K562 (cell line): ENCODE measurements at regions not wholly inside any gene's neighbourhood (a gene's known extent, or its start where the extent isn't known, plus 50 kb on each side); places are given as distances from the start of the nearest gene placed in this dataset.

Experiments used
- ATAC-seq: fragments of 200-7000 bp; cut with Tn5 transposase; 3 replicates; pipeline ENCODE4 v1.9.1; 2020; ENCODE audit warnings: moderate library complexity
- BruUV-seq: library from RNA; stranded (reverse); fragments of 400-500 nt; replicated peaks from 2 replicates; lab custom pipeline; 2021; lab: Mats Ljungman, UMichigan
- CTCF ChIA-PET: fragments of 300-600 bp; formaldehyde crosslinking; extraction: SDS; loops from one replicate; lab custom pipeline; 2021; ENCODE audit warnings: low intra/inter-chr PET ratio; lab: Yijun Ruan, JAX
- POLR2A ChIA-PET: fragments of 300-600, 350-650 bp; sonication (Branson Sonifier 250); formaldehyde crosslinking; extraction: SDS; loops from one replicate; lab custom pipeline; 2021; ENCODE audit warnings: antibody characterized with exemption, inconsistent platforms; lab: Yijun Ruan, JAX
- DNase-seq, 4 experiments: peaks; one replicate each; pipeline versions ENCODE4 v3.0.0 to v3.0.0-alpha.2; 2011 to 2018; ENCODE audit warnings: low spot score in 3 of 4, mixed read lengths in 3 of 4; ENCODE audit errors: extremely low read depth in 1 of 4
- FAIRE-seq: peaks from 2 replicates; lab custom pipeline; 2011; peaks lifted over from hg19 to GRCh38; lab: Jason Lieb, UNC
- H2AFZ ChIP-seq: 2 replicates; pipeline ENCODE4 v1.6.0; 2011; ENCODE audit warnings: low read depth, low read length, control low read depth, inconsistent platforms
- H3K27ac ChIP-seq: fragments of 200-600 bp; 3 replicates; pipeline ENCODE4 v1.8.0; 2011; ENCODE audit warnings: low read depth, mild to moderate bottlenecking, control low read depth, inconsistent platforms, low read length, moderate library complexity, mixed read lengths; ENCODE audit errors: extremely low read depth
- H3K27me3 ChIP-seq, 2 experiments: fragments of 300-600 bp in 1 of 2; 2 replicates in 1 of 2; 3 replicates in 1 of 2; pipeline versions ENCODE4 v1.6.0 to v1.8.0; 2011; ENCODE audit warnings: inconsistent platforms in 2 of 2, low read length in 2 of 2, mild to moderate bottlenecking in 1 of 2, mixed read lengths in 1 of 2, moderate library complexity in 1 of 2; ENCODE audit not compliant: control insufficient read depth in 2 of 2, insufficient read depth in 2 of 2
- H3K36me3 ChIP-seq: fragments of 300-600 bp; 3 replicates; pipeline ENCODE4 v1.8.0; 2011; ENCODE audit warnings: mild to moderate bottlenecking, low read length, inconsistent platforms; ENCODE audit not compliant: control insufficient read depth, insufficient read depth
- H3K4me1 ChIP-seq, 2 experiments: fragments of 200-600 bp in 1 of 2; replicated peaks in 1 of 2; 2 replicates in 1 of 2; 3 replicates in 1 of 2; pipeline versions ENCODE4 v1.5.1 to v1.8.0; 2011; ENCODE audit warnings: inconsistent platforms in 2 of 2, low read length in 2 of 2, mild to moderate bottlenecking in 1 of 2, mixed read lengths in 1 of 2, moderate library complexity in 1 of 2; ENCODE audit not compliant: control insufficient read depth in 2 of 2, insufficient read depth in 2 of 2
- H3K4me2 ChIP-seq: 2 replicates; pipeline ENCODE4 v1.6.1; 2011; ENCODE audit warnings: low read length, control low read depth, inconsistent platforms, mixed read lengths; ENCODE audit not compliant: insufficient read depth
- H3K4me3 ChIP-seq: fragments of 200-600 bp; sonication (generic), shearing (Covaris generic); 2 replicates; pipeline ENCODE4 v1.5.1; 2016; ENCODE audit warnings: control low read depth, inconsistent platforms
- H3K79me2 ChIP-seq: fragments of 200-600 bp; 3 replicates; pipeline ENCODE4 v1.8.0; 2011; ENCODE audit warnings: low read length, inconsistent platforms; ENCODE audit not compliant: control insufficient read depth, insufficient read depth
- H3K9ac ChIP-seq, 2 experiments: 2 replicates each; pipeline versions ENCODE4 v1.6.0 to v1.6.1; 2011; ENCODE audit warnings: low read depth in 2 of 2, low read length in 2 of 2, control low read depth in 1 of 2, inconsistent platforms in 1 of 2, mild to moderate bottlenecking in 1 of 2, mixed read lengths in 1 of 2; ENCODE audit not compliant: insufficient read depth in 1 of 2
- H3K9me1 ChIP-seq: one replicate; pipeline ENCODE4 v1.6.0; 2011; ENCODE audit warnings: inconsistent platforms, mild to moderate bottlenecking, low read length, moderate library complexity; ENCODE audit not compliant: control insufficient read depth, insufficient read depth
- H3K9me3 ChIP-seq: replicated peaks from 2 replicates; pipeline ENCODE4 v1.5.1; 2011; ENCODE audit warnings: low read depth, low read length, inconsistent platforms; ENCODE audit not compliant: control insufficient read depth, insufficient read depth
- H4K20me1 ChIP-seq: replicated peaks from 2 replicates; pipeline ENCODE4 v1.6.1; 2011; ENCODE audit warnings: low read length, inconsistent platforms, mixed read lengths; ENCODE audit not compliant: control insufficient read depth, insufficient read depth
- ATF1 ChIP-seq, 2 experiments: fragments of 450-650 bp in 1 of 2; IDR thresholded peaks; 2 replicates each; pipeline ENCODE4 v1.6.1; 2016; ENCODE audit warnings: missing compliant biosample characterization in 1 of 2, missing genetic modification characterization in 1 of 2
- CBX3 ChIP-seq, 2 experiments: IDR thresholded peaks; 1 replicate in 1 of 2; 2 replicates in 1 of 2; pipeline ENCODE4 v1.6.1; 2012; ENCODE audit warnings: inconsistent platforms in 2 of 2, low read length in 2 of 2, borderline replicate concordance in 1 of 2, control low read depth in 1 of 2
- CBX5 ChIP-seq: IDR thresholded peaks from 2 replicates; pipeline ENCODE4 v1.6.1; 2014; ENCODE audit warnings: low read depth, borderline replicate concordance
- CC2D1A ChIP-seq: fragments of 450-650 bp; IDR thresholded peaks from 2 replicates; pipeline ENCODE4 v1.6.1; 2017; ENCODE audit warnings: mild to moderate bottlenecking
- ETS2 ChIP-seq: IDR thresholded peaks from 2 replicates; pipeline ENCODE4 v1.6.1; 2016; ENCODE audit warnings: borderline replicate concordance, missing genetic modification characterization, mild to moderate bottlenecking, moderate library complexity, missing compliant biosample characterization; ENCODE audit not compliant: poor library complexity, severe bottlenecking
- HNRNPUL1 ChIP-seq: fragments of 200-400 bp; formaldehyde crosslinking; IDR thresholded peaks from 2 replicates; pipeline ENCODE4 v1.6.1; 2017; ENCODE audit warnings: low read length
- MEIS2 ChIP-seq: fragments of 450-650 bp; IDR thresholded peaks from 2 replicates; pipeline ENCODE4 v1.6.1; 2014; ENCODE audit warnings: mild to moderate bottlenecking; ENCODE audit not compliant: partially characterized antibody
- RBM17 ChIP-seq: fragments of 200-400 bp; formaldehyde crosslinking; IDR thresholded peaks from 2 replicates; pipeline ENCODE4 v1.6.1; 2017; ENCODE audit warnings: low read depth, mild to moderate bottlenecking, low read length, borderline replicate concordance
- ZNF121 ChIP-seq: sonication (generic); formaldehyde crosslinking; conservative IDR thresholded peaks from 2 replicates; pipeline ENCODE4 v1.8.0; 2022; ENCODE audit warnings: missing genetic modification reagents
- ZNF253 ChIP-seq: fragments of 250-450 bp; sonication (Bioruptor Pico); conservative IDR thresholded peaks from 2 replicates; pipeline ENCODE4 v1.6.1; 2021; ENCODE audit warnings: mild to moderate bottlenecking
- ZNF282 ChIP-seq: sonication (generic); formaldehyde crosslinking; IDR thresholded peaks from 2 replicates; pipeline ENCODE4 v1.8.1; 2023; ENCODE audit warnings: missing genetic modification reagents
- ZNF699 ChIP-seq: fragments of 250-450 bp; sonication (Bioruptor Pico); IDR thresholded peaks from 2 replicates; pipeline ENCODE4 v1.8.0; 2021; ENCODE audit warnings: mild to moderate bottlenecking, moderate library complexity; ENCODE audit not compliant: insufficient replicate concordance
- WGBS: fragments of 100-300 bp; shearing (Covaris generic); methylation state at CpG from one replicate; pipeline ENCODE4 v1.1.6; 2016; ENCODE audit warnings: low coverage, mixed read lengths; ENCODE audit not compliant: insufficient coverage; ENCODE audit errors: missing lambda C conversion rate; 5-methylcytosine and 5-hydroxymethylcytosine counted together
- in situ Hi-C: fragments of 300-500 bp; cut with MboI; formaldehyde crosslinking; loops from 4 replicates; pipeline ENCODE4 v1.15.0; 2018; ENCODE audit warnings: inconsistent platforms, mixed read lengths
- intact Hi-C: fragments of 100-400 bp; cut with micrococcal nuclease; formaldehyde crosslinking; loops from 2 replicates; pipeline ENCODE4 v1.14.2; 2022
- TF ChIP-seq, protein P1 (sequence below): IDR thresholded peaks from 3 replicates; pipeline ENCODE4 v1.6.1; 2011; ENCODE audit warnings: borderline replicate concordance, mild to moderate bottlenecking, moderate library complexity; ENCODE audit not compliant: insufficient read length; ENCODE audit errors: extremely low read depth
- TF ChIP-seq, protein P2 (sequence below): IDR thresholded peaks from 2 replicates; pipeline ENCODE4 v1.6.1; 2011; ENCODE audit not compliant: insufficient read length; ENCODE audit errors: extremely low read depth
- TF ChIP-seq, protein P3 (sequence below): fragments of 250-450 bp; sonication (Bioruptor Pico); IDR thresholded peaks from 2 replicates; pipeline ENCODE4 v1.5.0; 2021; ENCODE audit warnings: mild to moderate bottlenecking, borderline replicate concordance
- TF ChIP-seq, protein P4 (sequence below): fragments of 450-650 bp; formaldehyde crosslinking; IDR thresholded peaks from 2 replicates; pipeline ENCODE4 v1.4.0; 2020; ENCODE audit warnings: mild to moderate bottlenecking, moderate library complexity

DNA sequence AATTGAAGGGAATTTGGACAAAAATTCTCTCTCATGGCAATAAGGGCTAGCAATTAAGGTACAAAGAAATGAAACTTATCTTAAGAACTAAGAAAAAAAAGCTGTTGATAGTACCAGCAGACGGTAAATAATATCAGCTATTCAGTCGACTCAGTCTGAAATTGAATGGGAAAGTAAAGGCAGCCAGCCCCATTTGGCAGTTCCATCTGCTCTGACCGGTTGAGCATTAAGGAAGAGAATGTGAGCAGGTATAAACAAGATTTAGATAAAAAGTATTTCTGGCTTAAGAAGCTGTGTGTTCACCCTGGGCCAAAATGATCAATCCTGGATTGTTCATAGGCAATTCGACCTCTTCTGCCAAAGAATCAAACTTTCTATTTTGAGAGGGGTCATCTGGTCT is 154.6 kb upstream of the NPVF start:
- Histone ChIP-seq H3K9me3 (no peaks in the 10 kb centered on the region), H3K36me3 (no peaks in the 10 kb centered on the region), H4K20me1 (no peaks in the 10 kb centered on the region), H3K9me1 (no peaks in the 10 kb centered on the region), H3K4me1 (no peaks in the 10 kb centered on the region), H3K27ac (no peak overlapping the region), H2AFZ (no peak overlapping the region), H3K27me3 (peaks cover 5 to 17% of the 10 kb centered on the region in 2 experiments; a peak in 4 of 5 replicates), H3K4me2 (no peak overlapping the region), H3K9ac (no peak overlapping the region), H3K79me2 (no peaks in the 10 kb centered on the region), H3K4me3 (no peak overlapping the region)
- in situ Hi-C loops, result loop anchor here (25.0 kb wide), 1 partner anchor 454 kb away; no protein-coding TSS in a partner anchor
- intact Hi-C loops, result no loop called here
- WGBS, result 0% methylated on average over 4 of the region's 4 CpGs
- FAIRE-seq (no peak), ATAC-seq (no peak), DNase-seq (no peak)
- POLR2A ChIA-PET, result interaction anchor here (0.9 kb wide), 1 partner anchor 28 kb away, joined by 3 read pairs; no protein-coding TSS in a partner anchor
- BruUV-seq, result no TSS peak
- CTCF ChIA-PET, result interaction anchor here (0.7 kb wide), 1 partner anchor 202 kb away, joined by 3 read pairs; a partner anchor contains a TSS
- TF ChIP-seq, protein P1, sequence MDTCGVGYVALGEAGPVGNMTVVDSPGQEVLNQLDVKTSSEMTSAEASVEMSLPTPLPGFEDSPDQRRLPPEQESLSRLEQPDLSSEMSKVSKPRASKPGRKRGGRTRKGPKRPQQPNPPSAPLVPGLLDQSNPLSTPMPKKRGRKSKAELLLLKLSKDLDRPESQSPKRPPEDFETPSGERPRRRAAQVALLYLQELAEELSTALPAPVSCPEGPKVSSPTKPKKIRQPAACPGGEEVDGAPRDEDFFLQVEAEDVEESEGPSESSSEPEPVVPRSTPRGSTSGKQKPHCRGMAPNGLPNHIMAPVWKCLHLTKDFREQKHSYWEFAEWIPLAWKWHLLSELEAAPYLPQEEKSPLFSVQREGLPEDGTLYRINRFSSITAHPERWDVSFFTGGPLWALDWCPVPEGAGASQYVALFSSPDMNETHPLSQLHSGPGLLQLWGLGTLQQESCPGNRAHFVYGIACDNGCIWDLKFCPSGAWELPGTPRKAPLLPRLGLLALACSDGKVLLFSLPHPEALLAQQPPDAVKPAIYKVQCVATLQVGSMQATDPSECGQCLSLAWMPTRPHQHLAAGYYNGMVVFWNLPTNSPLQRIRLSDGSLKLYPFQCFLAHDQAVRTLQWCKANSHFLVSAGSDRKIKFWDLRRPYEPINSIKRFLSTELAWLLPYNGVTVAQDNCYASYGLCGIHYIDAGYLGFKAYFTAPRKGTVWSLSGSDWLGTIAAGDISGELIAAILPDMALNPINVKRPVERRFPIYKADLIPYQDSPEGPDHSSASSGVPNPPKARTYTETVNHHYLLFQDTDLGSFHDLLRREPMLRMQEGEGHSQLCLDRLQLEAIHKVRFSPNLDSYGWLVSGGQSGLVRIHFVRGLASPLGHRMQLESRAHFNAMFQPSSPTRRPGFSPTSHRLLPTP, result no peak
- TF ChIP-seq ZNF121 (CRISPR knock-in tag) (no peak), CC2D1A (no peak), CBX5 (no peak), RBM17 (no peak), HNRNPUL1 (no peak), ZNF253 (CRISPR knock-in tag) (no peak), ATF1 (CRISPR knock-in tag; IDR thresholded peaks at IDR 0.05) (no peak), ATF1 (tag; IDR thresholded peaks at IDR 0.05) (no peak), CBX3 (IDR thresholded peaks at IDR 0.05; ENCODE audit: borderline replicate concordance in 1 of 2, low read length in 2 of 2) (no peak), MEIS2 (no peak), ZNF282 (no peak), ZNF699 (no peak), ETS2 (tag) (no peak)
- TF ChIP-seq, protein P2, sequence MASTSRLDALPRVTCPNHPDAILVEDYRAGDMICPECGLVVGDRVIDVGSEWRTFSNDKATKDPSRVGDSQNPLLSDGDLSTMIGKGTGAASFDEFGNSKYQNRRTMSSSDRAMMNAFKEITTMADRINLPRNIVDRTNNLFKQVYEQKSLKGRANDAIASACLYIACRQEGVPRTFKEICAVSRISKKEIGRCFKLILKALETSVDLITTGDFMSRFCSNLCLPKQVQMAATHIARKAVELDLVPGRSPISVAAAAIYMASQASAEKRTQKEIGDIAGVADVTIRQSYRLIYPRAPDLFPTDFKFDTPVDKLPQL, result no peak
- TF ChIP-seq, protein P3, sequence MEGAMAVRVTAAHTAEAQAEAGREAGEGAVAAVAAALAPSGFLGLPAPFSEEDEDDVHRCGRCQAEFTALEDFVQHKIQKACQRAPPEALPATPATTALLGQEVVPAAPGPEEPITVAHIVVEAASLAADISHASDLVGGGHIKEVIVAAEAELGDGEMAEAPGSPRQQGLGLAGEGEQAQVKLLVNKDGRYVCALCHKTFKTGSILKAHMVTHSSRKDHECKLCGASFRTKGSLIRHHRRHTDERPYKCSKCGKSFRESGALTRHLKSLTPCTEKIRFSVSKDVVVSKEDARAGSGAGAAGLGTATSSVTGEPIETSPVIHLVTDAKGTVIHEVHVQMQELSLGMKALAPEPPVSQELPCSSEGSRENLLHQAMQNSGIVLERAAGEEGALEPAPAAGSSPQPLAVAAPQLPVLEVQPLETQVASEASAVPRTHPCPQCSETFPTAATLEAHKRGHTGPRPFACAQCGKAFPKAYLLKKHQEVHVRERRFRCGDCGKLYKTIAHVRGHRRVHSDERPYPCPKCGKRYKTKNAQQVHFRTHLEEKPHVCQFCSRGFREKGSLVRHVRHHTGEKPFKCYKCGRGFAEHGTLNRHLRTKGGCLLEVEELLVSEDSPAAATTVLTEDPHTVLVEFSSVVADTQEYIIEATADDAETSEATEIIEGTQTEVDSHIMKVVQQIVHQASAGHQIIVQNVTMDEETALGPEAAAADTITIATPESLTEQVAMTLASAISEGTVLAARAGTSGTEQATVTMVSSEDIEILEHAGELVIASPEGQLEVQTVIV (CRISPR knock-in tag), result no peak
- TF ChIP-seq, protein P4, sequence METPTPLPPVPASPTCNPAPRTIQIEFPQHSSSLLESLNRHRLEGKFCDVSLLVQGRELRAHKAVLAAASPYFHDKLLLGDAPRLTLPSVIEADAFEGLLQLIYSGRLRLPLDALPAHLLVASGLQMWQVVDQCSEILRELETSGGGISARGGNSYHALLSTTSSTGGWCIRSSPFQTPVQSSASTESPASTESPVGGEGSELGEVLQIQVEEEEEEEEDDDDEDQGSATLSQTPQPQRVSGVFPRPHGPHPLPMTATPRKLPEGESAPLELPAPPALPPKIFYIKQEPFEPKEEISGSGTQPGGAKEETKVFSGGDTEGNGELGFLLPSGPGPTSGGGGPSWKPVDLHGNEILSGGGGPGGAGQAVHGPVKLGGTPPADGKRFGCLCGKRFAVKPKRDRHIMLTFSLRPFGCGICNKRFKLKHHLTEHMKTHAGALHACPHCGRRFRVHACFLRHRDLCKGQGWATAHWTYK (CRISPR knock-in tag), result no peak
